ENCODE measurements at regions not wholly inside any gene's neighbourhood (a gene's known extent, or its start where the extent isn't known, plus 50 kb on each side); places are given as distances from the start of the nearest gene placed in this dataset.

DNA sequence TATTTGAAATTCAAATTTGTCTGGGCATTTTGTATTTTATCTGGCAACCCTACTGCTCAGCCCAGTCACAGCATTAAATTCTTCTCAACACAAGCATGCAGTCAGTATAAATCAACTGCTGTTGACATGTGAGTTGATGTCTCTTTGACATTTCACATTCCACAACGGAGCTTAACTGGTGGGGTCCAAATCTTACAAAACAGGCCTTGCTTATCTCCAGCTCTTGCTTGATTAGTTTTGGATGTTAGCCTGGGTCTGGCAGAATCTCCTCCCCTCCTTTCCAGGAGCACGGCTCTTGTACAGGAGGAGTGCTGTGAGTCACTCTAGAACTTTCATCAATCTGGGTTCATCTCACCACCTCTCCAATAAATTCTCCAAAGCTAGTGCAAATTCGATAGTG is 80.8 kb upstream of the PHACTR1 start:
- H3K36me3 Mint-ChIP-seq (ENCODE audit: insufficient read depth in 1 of 3, low read depth in 3 of 3) = peaks cover 0 to 11% (median 0%) of the 10 kb centered on the region in 3 experiments; a peak in 3 of 7 replicates
- no CpG with 5 or more reads among the region's 3 CpGs for WGBS (ENCODE audit: extremely low coverage, insufficient read length, low lambda C conversion rate)

More for the DNA sequence above, 80.8 kb upstream of the PHACTR1 start:
- Mint-ChIP-seq H3K27me3 (ENCODE audit: low read depth) (no peaks in the 10 kb centered on the region), H3K27ac (no peak overlapping the region), H3K9me3 (peaks cover 8 to 12% of the 10 kb centered on the region in 2 experiments; a peak in 4 of 5 replicates), H3K4me1 (peaks cover 2 to 5% of the 10 kb centered on the region in 2 experiments; a peak in 3 of 4 replicates), H3K4me3 (no peak overlapping the region)
- Histone ChIP-seq H2BK5ac (ENCODE audit: insufficient read length, low read length) (no peak overlapping the region), H3K27me3 (ENCODE audit: insufficient read depth, low read length) (no peaks in the 10 kb centered on the region), H3K79me1 (ENCODE audit: insufficient read depth, low read depth, low read length, poor library complexity, severe bottlenecking) (no peaks in the 10 kb centered on the region), H4K20me1 (ENCODE audit: control insufficient read depth, insufficient read depth, insufficient read length) (no peaks in the 10 kb centered on the region), H3K56ac (ENCODE audit: insufficient read length, low read depth, low read length) (no peak overlapping the region), H3K14ac (ENCODE audit: insufficient read depth, low read length) (no peak overlapping the region), H4K5ac (ENCODE audit: insufficient read length, low read depth, low read length) (no peak overlapping the region), H3K9me3 (ENCODE audit: control insufficient read depth, low read depth, low read length) (no peaks in the 10 kb centered on the region), H3K9ac (ENCODE audit: extremely low read depth, insufficient read length, low read length) (no peak overlapping the region), H2BK12ac (ENCODE audit: insufficient read length, low read depth, low read length) (no peak overlapping the region), H4K8ac (replicated peaks; ENCODE audit: insufficient read length, low read depth, low read length) (no peak overlapping the region), H3K23ac (ENCODE audit: insufficient read length, low read depth, low read length) (no peak overlapping the region), H2BK120ac (ENCODE audit: low read depth, low read length, poor library complexity, severe bottlenecking) (no peak overlapping the region), H4K91ac (ENCODE audit: insufficient read length, low read depth, low read length) (no peak overlapping the region), H2AK5ac (ENCODE audit: insufficient read length, low read length) (no peak overlapping the region), H3K79me2 (ENCODE audit: insufficient read depth, low read length) (no peaks in the 10 kb centered on the region), H3K27ac (ENCODE audit: insufficient read length, low read depth, low read length) (no peak overlapping the region), H2BK20ac (ENCODE audit: low read depth, low read length, poor library complexity, severe bottlenecking) (no peak overlapping the region), H3K4me1 (ENCODE audit: insufficient read depth, low read length) (no peaks in the 10 kb centered on the region), H2AFZ (ENCODE audit: low read length) (no peak overlapping the region), H3K23me2 (ENCODE audit: insufficient read length, low read depth, low read length, poor library complexity, severe bottlenecking) (no peaks in the 10 kb centered on the region), H3K4ac (ENCODE audit: low read depth, low read length) (no peak overlapping the region), H3K4me2 (ENCODE audit: insufficient read depth, insufficient read length, low read length) (no peak overlapping the region), H2BK15ac (ENCODE audit: low read depth, low read length) (no peak overlapping the region), H3T11ph (ENCODE audit: low read length) (no peak overlapping the region), H3K18ac (ENCODE audit: insufficient read length, low read depth, low read length) (no peak overlapping the region)
- TF ChIP-seq, protein P1, sequence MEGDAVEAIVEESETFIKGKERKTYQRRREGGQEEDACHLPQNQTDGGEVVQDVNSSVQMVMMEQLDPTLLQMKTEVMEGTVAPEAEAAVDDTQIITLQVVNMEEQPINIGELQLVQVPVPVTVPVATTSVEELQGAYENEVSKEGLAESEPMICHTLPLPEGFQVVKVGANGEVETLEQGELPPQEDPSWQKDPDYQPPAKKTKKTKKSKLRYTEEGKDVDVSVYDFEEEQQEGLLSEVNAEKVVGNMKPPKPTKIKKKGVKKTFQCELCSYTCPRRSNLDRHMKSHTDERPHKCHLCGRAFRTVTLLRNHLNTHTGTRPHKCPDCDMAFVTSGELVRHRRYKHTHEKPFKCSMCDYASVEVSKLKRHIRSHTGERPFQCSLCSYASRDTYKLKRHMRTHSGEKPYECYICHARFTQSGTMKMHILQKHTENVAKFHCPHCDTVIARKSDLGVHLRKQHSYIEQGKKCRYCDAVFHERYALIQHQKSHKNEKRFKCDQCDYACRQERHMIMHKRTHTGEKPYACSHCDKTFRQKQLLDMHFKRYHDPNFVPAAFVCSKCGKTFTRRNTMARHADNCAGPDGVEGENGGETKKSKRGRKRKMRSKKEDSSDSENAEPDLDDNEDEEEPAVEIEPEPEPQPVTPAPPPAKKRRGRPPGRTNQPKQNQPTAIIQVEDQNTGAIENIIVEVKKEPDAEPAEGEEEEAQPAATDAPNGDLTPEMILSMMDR (conservative IDR thresholded peaks at IDR 0.05) = no peak
- DNase-seq = no peak

All from H9 (cell line).